OCI-LY1 (cell line): ENCODE measurements at regions not wholly inside any gene's neighbourhood (a gene's known extent, or its start where the extent isn't known, plus 50 kb on each side); places are given as distances from the start of the nearest gene placed in this dataset.

Source experiments
- H2AFZ ChIP-seq: fragments of 200-600 bp; sonication (generic), shearing (Covaris generic); 2 replicates; pipeline ENCODE4 v1.6.0; 2014; ENCODE audit warnings: antibody characterized with exemption, mild to moderate bottlenecking, low read length
- H3F3A ChIP-seq: fragments of 200-600 bp; sonication (generic), shearing (Covaris generic); 2 replicates; pipeline ENCODE4 v1.6.0; 2014; ENCODE audit warnings: mild to moderate bottlenecking, antibody characterized with exemption, low read length, moderate library complexity; ENCODE audit not compliant: insufficient read depth
- H3K27ac ChIP-seq: fragments of 200-600 bp; sonication (generic); 2 replicates; pipeline ENCODE4 v1.5.1; 2014; ENCODE audit warnings: low read length, mixed run types, mild to moderate bottlenecking, low read depth; ENCODE audit not compliant: poor library complexity, severe bottlenecking
- H3K27me3 ChIP-seq: fragments of 200-600 bp; sonication (generic); 2 replicates; pipeline ENCODE4 v1.6.0; 2014; ENCODE audit warnings: antibody characterized with exemption, mild to moderate bottlenecking, low read length, moderate library complexity; ENCODE audit not compliant: insufficient read depth
- H3K36me3 ChIP-seq: fragments of 200-600 bp; sonication (generic); 2 replicates; pipeline ENCODE4 v1.6.1; 2014; ENCODE audit warnings: mild to moderate bottlenecking, antibody characterized with exemption, low read length, moderate library complexity, mixed read lengths; ENCODE audit not compliant: insufficient read depth
- H3K4me1 ChIP-seq: fragments of 200-600 bp; sonication (generic); 2 replicates; pipeline ENCODE4 v1.5.1; 2014; ENCODE audit warnings: mild to moderate bottlenecking, low read length, moderate library complexity; ENCODE audit not compliant: insufficient read depth, severe bottlenecking
- H3K4me2 ChIP-seq: fragments of 200-600 bp; sonication (generic), shearing (Covaris generic); 2 replicates; pipeline ENCODE4 v1.6.1; 2014; ENCODE audit warnings: low read length
- H3K4me3 ChIP-seq: fragments of 200-600 bp; sonication (generic); 2 replicates; pipeline ENCODE4 v1.5.1; 2014; ENCODE audit warnings: low read length, low read depth, mild to moderate bottlenecking, mixed read lengths; ENCODE audit not compliant: poor library complexity, severe bottlenecking
- H3K79me2 ChIP-seq: fragments of 200-600 bp; shearing (Covaris generic); 2 replicates; pipeline ENCODE4 v1.6.1; 2016; ENCODE audit warnings: mixed run types, low read length, mixed read lengths; ENCODE audit not compliant: insufficient read depth
- H3K9ac ChIP-seq: fragments of 200-600 bp; sonication (generic), shearing (Covaris generic); 2 replicates; pipeline ENCODE4 v1.6.1; 2014; ENCODE audit warnings: mild to moderate bottlenecking, low read length, mixed read lengths
- H3K9me2 ChIP-seq: fragments of 200-600 bp; sonication (generic), shearing (Covaris generic); 2 replicates; pipeline ENCODE4 v1.6.1; 2014; ENCODE audit warnings: low read depth, mild to moderate bottlenecking, low read length, mixed read lengths
- H3K9me3 ChIP-seq: fragments of 200-600 bp; shearing (Covaris generic); 2 replicates; pipeline ENCODE4 v1.6.1; 2014; ENCODE audit warnings: low read length, mixed read lengths
- H4K20me1 ChIP-seq: fragments of 200-600 bp; sonication (generic), shearing (Covaris generic); 2 replicates; pipeline ENCODE4 v1.6.0; 2016; ENCODE audit warnings: mild to moderate bottlenecking, low read length; ENCODE audit not compliant: insufficient read depth
- CTCF ChIP-seq: fragments of 200-600 bp; sonication (generic), shearing (Covaris generic); IDR thresholded peaks from 2 replicates; pipeline ENCODE4 v1.5.1; 2017; ENCODE audit warnings: mild to moderate bottlenecking, antibody characterized with exemption, low read length, moderate library complexity, mixed read lengths
- EZH2 ChIP-seq: fragments of 200-600 bp; sonication (generic), shearing (Covaris generic); IDR thresholded peaks from 2 replicates; pipeline ENCODE4 v1.8.0; 2017; ENCODE audit warnings: borderline replicate concordance, mixed run types, mild to moderate bottlenecking, antibody characterized with exemption, low read length, moderate library complexity, mixed read lengths

- TF ChIP-seq CTCF (no peak), EZH2 (no peak)
- H3F3A ChIP-seq = no peaks in the 10 kb centered on the region
- H3K9me3 ChIP-seq = no peaks in the 10 kb centered on the region
- H3K79me2 ChIP-seq = no peaks in the 10 kb centered on the region
- no peak overlapping the region for H3K4me3 ChIP-seq
- no peaks in the 10 kb centered on the region for H4K20me1 ChIP-seq
- no peaks in the 10 kb centered on the region for H3K9me2 ChIP-seq
- H3K4me1 ChIP-seq = no peaks in the 10 kb centered on the region
- no peak overlapping the region for H3K9ac ChIP-seq
- H2AFZ ChIP-seq = no peak overlapping the region
- H3K4me2 ChIP-seq = no peak overlapping the region
- no peaks in the 10 kb centered on the region for H3K27me3 ChIP-seq
- H3K36me3 ChIP-seq = no peaks in the 10 kb centered on the region
- H3K27ac ChIP-seq = no peak overlapping the region
These were observed 387.2 kb downstream of the NPIPA8 start for GRCh38 chr16:17949141-17949981.

DNA sequence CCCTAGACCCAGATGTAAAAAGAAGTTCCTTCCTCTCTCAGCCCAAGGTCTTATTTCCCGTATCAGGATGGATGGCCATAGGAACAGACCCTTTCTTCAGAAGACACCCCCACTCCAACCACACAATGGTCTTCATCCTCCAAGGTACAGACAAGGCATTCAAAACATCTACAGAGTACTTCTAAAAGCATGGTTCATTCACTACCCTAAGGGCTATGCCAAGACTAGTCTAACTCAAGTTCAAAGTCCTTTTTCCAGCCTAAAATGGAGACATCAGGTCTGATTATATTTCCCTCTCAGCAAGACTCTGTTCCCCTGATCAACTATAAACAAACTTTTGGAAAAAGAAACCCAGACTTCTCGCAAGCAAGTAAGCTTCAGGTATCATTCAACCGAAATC is 388.9 kb downstream of the NPIPA8 start:
- H2AFZ ChIP-seq = no peak overlapping the region
- H3F3A ChIP-seq = no peaks in the 10 kb centered on the region
- H3K27me3 ChIP-seq = no peaks in the 10 kb centered on the region

DNA sequence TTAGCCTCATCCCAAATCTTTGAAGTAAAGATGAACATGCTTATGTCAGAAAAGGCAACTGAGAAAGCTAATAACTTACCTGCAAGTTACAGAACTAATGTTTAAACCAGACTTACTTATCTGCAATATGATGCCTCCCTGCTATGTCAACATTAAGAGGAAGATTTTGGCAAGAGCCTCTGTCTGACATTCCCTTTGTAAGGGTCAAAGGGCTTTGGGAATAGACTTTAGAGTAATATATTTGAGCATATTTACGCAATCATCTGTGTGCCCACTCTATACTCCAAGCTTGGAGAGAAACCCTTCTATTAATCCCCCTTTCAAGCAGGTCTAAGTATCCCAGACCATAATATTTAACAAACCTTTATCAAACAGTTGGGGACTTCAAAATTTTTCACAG is 389.4 kb downstream of the NPIPA8 start:
- Histone ChIP-seq H2AFZ (no peak overlapping the region), H4K20me1 (no peaks in the 10 kb centered on the region), H3K4me1 (no peaks in the 10 kb centered on the region), H3K9me3 (no peaks in the 10 kb centered on the region), H3K9ac (no peak overlapping the region), H3K4me3 (no peak overlapping the region), H3F3A (no peaks in the 10 kb centered on the region), H3K27me3 (no peaks in the 10 kb centered on the region), H3K9me2 (no peaks in the 10 kb centered on the region), H3K79me2 (no peaks in the 10 kb centered on the region), H3K4me2 (no peak overlapping the region), H3K27ac (no peak overlapping the region), H3K36me3 (no peaks in the 10 kb centered on the region)
- TF ChIP-seq EZH2 (no peak), CTCF (no peak)

More for the DNA sequence above, 388.9 kb downstream of the NPIPA8 start:
- TF ChIP-seq CTCF = no peak
- TF ChIP-seq EZH2 = no peak
- Histone ChIP-seq H3K4me1 (no peaks in the 10 kb centered on the region), H3K36me3 (no peaks in the 10 kb centered on the region), H3K4me2 (no peak overlapping the region), H4K20me1 (no peaks in the 10 kb centered on the region), H3K9me2 (no peaks in the 10 kb centered on the region), H3K9ac (no peak overlapping the region), H3K79me2 (no peaks in the 10 kb centered on the region), H3K4me3 (no peak overlapping the region), H3K9me3 (no peaks in the 10 kb centered on the region), H3K27ac (no peak overlapping the region)
